ENCODE measurements at regions not wholly inside any gene's neighbourhood (a gene's known extent, or its start where the extent isn't known, plus 50 kb on each side); places are given as distances from the start of the nearest gene placed in this dataset.

DNA sequence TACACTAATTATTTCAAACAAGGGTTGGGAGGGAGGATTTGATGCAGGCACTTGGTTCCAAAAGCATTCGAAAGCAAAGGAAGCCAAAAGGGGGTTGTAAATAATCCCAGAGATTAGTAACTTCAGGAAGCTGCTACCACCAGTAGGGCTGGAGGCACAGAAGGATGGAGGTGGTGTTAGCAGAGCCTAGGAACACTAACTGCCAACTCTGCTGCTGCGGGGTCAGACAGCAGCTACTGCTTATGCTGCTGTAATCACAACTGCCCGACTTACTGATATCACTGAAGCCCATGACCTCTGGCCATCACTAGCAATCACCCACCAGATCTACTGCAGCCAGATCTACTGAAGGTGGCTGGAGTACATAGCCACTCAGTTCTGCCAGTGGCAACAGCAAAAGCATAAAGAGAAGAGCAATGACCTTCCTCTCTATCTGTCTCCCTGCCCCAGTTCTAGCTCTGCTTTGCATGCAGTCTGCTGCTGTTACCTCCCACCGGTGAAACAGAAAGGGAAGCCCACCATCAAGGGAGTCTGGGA lies 408.5 kb downstream of the PLPP3 start:
- Histone ChIP-seq H3K36me3 (ENCODE audit: control insufficient read depth in 1 of 2, insufficient read depth in 2 of 2, low read length in 1 of 2) (no peaks in the 10 kb centered on the region), H3K27ac (ENCODE audit: low read depth in 1 of 2, low read length in 2 of 2) (peak overlapping the region in 1 of 2 donors; percentile 52), H3K4me3 (ENCODE audit: low read length in 2 of 2) (no peak overlapping the region), H3K4me1 (ENCODE audit: control insufficient read depth in 1 of 2, insufficient read depth in 2 of 2, low read length in 2 of 2) (peaks cover 2% of the 10 kb centered on the region in 2 donors), H3K27me3 (ENCODE audit: control insufficient read depth in 1 of 2, insufficient read depth in 2 of 2, low read length in 1 of 2) (no peaks in the 10 kb centered on the region), H3K9me3 (ENCODE audit: control insufficient read depth, low read length) (no peaks in the 10 kb centered on the region)
- WGBS, 2 donors: 39 to 45% methylated on average over 4 of the region's 4 CpGs
- intact Hi-C loops (cut with DNase I): loop anchor here in 1 of 2 donors (10.0 kb wide), 2 partner anchors 204 to 404 kb away; partner anchors contain the start of gene PLPP3
- ATAC-seq (ENCODE audit: low FRiP score): no peak
- no peak for DNase-seq

DNA sequence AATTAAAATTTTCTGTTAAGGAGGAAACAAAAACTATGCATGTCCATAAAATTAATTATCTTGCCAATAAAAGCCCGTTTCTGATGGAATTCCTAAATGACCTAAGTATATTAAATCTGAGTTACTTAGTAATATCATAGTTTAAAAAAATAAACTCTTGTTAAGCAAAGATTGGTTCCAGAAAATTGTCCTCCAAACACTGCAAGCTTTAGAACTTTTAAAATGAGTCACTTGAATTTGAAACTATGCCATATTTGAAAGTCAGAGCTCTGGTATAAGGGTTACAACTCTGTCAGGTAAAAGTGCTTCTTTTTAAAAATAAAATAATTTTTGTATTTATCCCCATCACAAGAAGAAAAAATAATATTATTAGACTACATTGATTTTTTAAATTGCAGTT lies 409.5 kb downstream of the PLPP3 start:
- H3K27me3 ChIP-seq (ENCODE audit: control insufficient read depth in 1 of 2, insufficient read depth in 2 of 2, low read length in 1 of 2): no peaks in the 10 kb centered on the region
- H3K27ac ChIP-seq (ENCODE audit: low read depth in 1 of 2, low read length in 2 of 2): no peak overlapping the region
- no peaks in the 10 kb centered on the region for H3K36me3 ChIP-seq (ENCODE audit: control insufficient read depth in 1 of 2, insufficient read depth in 2 of 2, low read length in 1 of 2)
- H3K4me1 ChIP-seq (ENCODE audit: control insufficient read depth in 1 of 2, insufficient read depth in 2 of 2, low read length in 2 of 2): peaks cover 2% of the 10 kb centered on the region in 2 donors
- DNase-seq (no peak), ATAC-seq (ENCODE audit: low FRiP score) (no peak)
- H3K4me3 ChIP-seq (ENCODE audit: low read length in 2 of 2): no peak overlapping the region
- intact Hi-C loops (cut with DNase I): loop anchor here in 1 of 2 donors (10.0 kb wide), 2 partner anchors 205 to 405 kb away; partner anchors contain the start of gene PLPP3
- 0 to 4% methylated on average over 1 of the region's 1 CpG for WGBS, 2 donors
- H3K9me3 ChIP-seq (ENCODE audit: control insufficient read depth, low read length): no peaks in the 10 kb centered on the region

DNA sequence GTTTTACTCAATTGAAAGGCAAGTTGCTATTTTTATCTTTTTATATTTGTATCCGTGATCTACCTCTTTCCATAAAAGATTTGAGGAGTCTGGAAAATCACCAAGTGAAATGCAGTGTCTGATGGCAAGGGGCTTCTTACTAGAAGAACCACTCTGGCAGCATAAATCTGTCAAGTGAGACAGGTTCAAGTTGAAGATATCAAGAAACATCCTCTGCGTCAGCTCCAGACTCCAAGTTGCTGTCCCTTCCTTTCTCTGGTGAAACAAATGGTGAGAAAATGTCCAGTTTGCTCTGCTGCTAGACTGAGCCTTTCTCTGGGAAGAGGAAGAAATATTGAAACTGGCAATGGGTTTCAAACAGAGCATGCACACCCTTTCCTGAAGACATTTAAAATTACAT lies 411.2 kb downstream of the PLPP3 start:
- Histone ChIP-seq H3K27me3 (ENCODE audit: control insufficient read depth in 1 of 2, insufficient read depth in 2 of 2, low read length in 1 of 2) (no peaks in the 10 kb centered on the region), H3K9me3 (ENCODE audit: control insufficient read depth, low read length) (no peaks in the 10 kb centered on the region), H3K4me1 (ENCODE audit: control insufficient read depth in 1 of 2, insufficient read depth in 2 of 2, low read length in 2 of 2) (peaks cover 2% of the 10 kb centered on the region in 2 donors), H3K36me3 (ENCODE audit: control insufficient read depth in 1 of 2, insufficient read depth in 2 of 2, low read length in 1 of 2) (no peaks in the 10 kb centered on the region), H3K4me3 (ENCODE audit: low read length in 2 of 2) (no peak overlapping the region), H3K27ac (ENCODE audit: low read depth in 1 of 2, low read length in 2 of 2) (no peak overlapping the region)
- DNase-seq (no peak), ATAC-seq (ENCODE audit: low FRiP score) (no peak)
- 60 to 65% methylated on average over 2 of the region's 2 CpGs for WGBS, 2 donors
- intact Hi-C loops (cut with DNase I): no loop called here

DNA sequence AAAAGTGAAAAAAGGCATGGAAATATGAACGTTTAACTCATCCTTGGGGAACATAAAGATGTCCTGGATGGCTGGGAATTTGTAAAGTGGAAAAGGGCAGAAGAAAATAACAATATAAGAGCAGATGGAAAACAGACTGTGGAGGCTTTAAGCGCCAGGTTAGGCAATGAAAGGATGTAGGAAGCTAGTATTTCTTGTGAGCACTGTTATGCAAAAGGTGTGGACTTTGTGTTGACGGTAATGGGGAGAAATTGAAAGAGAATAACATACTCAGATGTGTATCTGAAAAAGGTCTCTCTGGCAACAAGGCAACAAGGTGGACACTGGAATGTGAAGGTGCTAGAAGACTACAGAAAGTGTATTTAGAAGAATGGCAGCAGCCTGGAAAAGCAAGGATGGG lies 411.8 kb downstream of the PLPP3 start:
- WGBS, 2 donors: 90 to 93% methylated on average over 3 of the region's 3 CpGs
- DNase-seq (no peak), ATAC-seq (ENCODE audit: low FRiP score) (no peak)
- Histone ChIP-seq H3K27ac (ENCODE audit: low read depth in 1 of 2, low read length in 2 of 2) (no peak overlapping the region), H3K4me1 (ENCODE audit: control insufficient read depth in 1 of 2, insufficient read depth in 2 of 2, low read length in 2 of 2) (peaks cover 2% of the 10 kb centered on the region in 2 donors), H3K27me3 (ENCODE audit: control insufficient read depth in 1 of 2, insufficient read depth in 2 of 2, low read length in 1 of 2) (no peaks in the 10 kb centered on the region), H3K4me3 (ENCODE audit: low read length in 2 of 2) (no peak overlapping the region), H3K9me3 (ENCODE audit: control insufficient read depth, low read length) (no peaks in the 10 kb centered on the region), H3K36me3 (ENCODE audit: control insufficient read depth in 1 of 2, insufficient read depth in 2 of 2, low read length in 1 of 2) (no peaks in the 10 kb centered on the region)
- intact Hi-C loops (cut with DNase I): no loop called here

DNA sequence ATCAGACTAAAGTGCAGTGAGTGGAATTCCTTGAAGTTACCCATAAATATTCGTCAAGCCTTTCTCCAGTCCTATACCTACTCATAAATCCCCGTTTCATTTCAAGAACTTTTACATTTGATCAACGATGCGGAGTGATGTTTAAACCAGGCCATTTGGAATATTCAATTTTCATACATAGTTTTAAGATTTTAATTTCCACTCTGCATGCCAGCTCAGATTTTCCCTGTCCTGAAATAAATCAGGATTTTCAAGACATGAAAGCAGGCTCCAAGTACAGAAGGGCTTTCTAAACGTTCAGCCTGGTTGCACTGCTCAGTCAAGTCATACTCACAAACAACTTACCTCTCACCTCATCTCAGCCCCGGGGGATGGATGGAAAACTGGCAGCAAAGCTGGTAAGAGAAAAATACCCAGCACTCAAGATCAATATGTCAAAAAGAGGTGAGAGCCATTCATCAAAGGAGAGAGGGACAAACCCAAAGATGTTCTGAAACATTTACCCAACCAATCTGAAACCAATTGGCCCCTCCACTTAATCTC lies 418.5 kb downstream of the PLPP3 start:
- 53 to 66% methylated on average over 6 of the region's 6 CpGs for WGBS, 2 donors
- DNase-seq (no peak), ATAC-seq (ENCODE audit: low FRiP score) (no peak)
- Histone ChIP-seq H3K4me1 (ENCODE audit: control insufficient read depth in 1 of 2, insufficient read depth in 2 of 2, low read length in 2 of 2) (peaks cover 0 to 2% of the 10 kb centered on the region in 2 donors), H3K9me3 (ENCODE audit: control insufficient read depth, low read length) (no peaks in the 10 kb centered on the region), H3K27ac (ENCODE audit: low read depth in 1 of 2, low read length in 2 of 2) (no peak overlapping the region), H3K27me3 (ENCODE audit: control insufficient read depth in 1 of 2, insufficient read depth in 2 of 2, low read length in 1 of 2) (no peaks in the 10 kb centered on the region), H3K4me3 (ENCODE audit: low read length in 2 of 2) (no peak overlapping the region), H3K36me3 (ENCODE audit: control insufficient read depth in 1 of 2, insufficient read depth in 2 of 2, low read length in 1 of 2) (no peaks in the 10 kb centered on the region)
- intact Hi-C loops (cut with DNase I): no loop called here

DNA sequence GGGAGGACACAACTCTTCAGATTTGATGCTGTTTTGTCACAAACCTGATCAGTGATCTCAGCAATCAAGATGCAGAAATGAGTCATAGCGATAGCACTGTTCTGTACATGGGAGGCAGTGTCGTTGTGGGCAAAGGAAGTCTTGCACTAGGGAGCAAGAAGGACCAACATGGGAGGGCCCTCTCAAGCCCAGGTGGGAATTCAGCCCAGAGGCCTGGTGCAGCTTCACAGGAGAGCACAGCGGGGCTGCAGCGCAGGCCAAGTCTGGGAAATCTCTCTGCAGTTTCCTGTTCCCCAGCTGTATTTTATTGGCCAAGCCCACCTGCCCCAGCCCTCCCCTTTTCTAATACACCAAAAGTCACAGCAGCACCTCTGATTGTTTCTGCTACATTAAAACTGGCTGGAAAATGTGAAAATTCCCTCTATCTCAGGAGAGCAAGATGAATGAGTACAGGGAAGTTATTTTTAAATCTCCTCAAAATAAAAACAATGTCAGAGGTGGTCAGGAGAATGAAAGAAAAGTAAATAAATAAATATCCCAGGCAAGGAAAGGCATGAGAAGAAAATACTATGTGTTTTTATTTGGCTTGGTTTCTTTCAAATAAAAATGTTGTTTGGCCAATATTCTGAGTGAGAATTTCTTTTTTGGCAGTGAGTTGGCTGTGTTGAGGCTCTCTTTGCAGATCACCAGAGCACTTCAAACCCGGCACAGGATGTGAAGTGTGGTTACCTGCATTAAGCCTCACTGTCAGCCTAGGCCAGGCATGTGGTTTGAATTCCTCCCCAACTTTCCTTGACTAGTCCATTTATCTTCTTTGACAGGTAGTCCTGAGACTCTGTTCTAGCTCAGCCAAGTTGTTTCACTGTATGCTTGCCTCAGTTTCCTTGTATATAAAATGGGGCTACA lies 422.1 kb downstream of the PLPP3 start:
- no peaks in the 10 kb centered on the region for H3K36me3 ChIP-seq (ENCODE audit: control insufficient read depth in 1 of 2, insufficient read depth in 2 of 2, low read length in 1 of 2)
- H3K27me3 ChIP-seq (ENCODE audit: control insufficient read depth in 1 of 2, insufficient read depth in 2 of 2, low read length in 1 of 2): no peaks in the 10 kb centered on the region
- no peak overlapping the region for H3K27ac ChIP-seq (ENCODE audit: low read depth in 1 of 2, low read length in 2 of 2)
- ATAC-seq (ENCODE audit: low FRiP score) (no peak), DNase-seq (no peak)
- no peak overlapping the region for H3K4me3 ChIP-seq (ENCODE audit: low read length in 2 of 2)
- peaks cover 0 to 2% of the 10 kb centered on the region in 2 donors for H3K4me1 ChIP-seq (ENCODE audit: control insufficient read depth in 1 of 2, insufficient read depth in 2 of 2, low read length in 2 of 2)
- intact Hi-C loops (cut with DNase I): no loop called here
- WGBS, 2 donors: 54 to 56% methylated on average over 5 of the region's 5 CpGs
- no peaks in the 10 kb centered on the region for H3K9me3 ChIP-seq (ENCODE audit: control insufficient read depth, low read length)

DNA sequence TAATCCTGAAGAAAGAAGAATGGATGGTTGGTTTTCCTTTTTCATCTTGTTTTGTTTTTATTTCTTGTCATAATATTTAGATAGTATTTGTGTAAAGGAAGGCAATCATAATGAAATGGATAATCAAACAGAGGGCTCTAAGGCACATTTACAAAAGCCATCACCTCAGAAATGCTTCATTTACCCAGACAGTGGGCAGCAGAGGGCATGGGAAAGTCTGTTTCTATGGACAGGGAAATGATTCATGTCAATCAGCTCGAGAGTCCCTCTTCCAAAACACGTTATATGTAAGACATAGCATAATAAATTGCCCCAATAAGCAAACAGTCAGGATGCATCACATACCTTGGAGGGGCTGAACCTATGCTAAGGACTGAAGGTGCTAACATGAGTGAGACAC lies 426.1 kb downstream of the PLPP3 start:
- intact Hi-C loops (cut with DNase I): no loop called here

DNA sequence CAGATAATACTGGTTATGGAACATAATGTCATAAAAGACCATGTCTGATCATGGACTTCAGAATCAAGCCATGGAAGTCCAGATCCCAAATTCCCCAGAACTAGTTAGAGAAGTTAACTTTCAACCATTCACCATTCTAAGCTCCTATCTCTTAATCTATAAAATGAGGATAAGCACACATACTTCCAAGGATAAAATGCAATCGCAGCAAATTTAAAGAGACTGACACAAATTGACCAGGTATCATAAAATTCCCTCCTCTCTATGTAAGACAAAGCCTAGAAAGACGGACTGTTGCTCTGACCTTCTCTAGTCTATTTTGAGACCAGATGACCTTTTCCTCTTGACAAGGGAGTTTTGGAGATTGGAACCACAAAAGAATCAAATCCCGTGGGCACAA lies 426.7 kb downstream of the PLPP3 start:
- Histone ChIP-seq H3K4me1 (ENCODE audit: control insufficient read depth in 1 of 2, insufficient read depth in 2 of 2, low read length in 2 of 2) (no peaks in the 10 kb centered on the region), H3K4me3 (ENCODE audit: low read length in 2 of 2) (no peak overlapping the region), H3K27me3 (ENCODE audit: control insufficient read depth in 1 of 2, insufficient read depth in 2 of 2, low read length in 1 of 2) (no peaks in the 10 kb centered on the region), H3K9me3 (ENCODE audit: control insufficient read depth, low read length) (no peaks in the 10 kb centered on the region), H3K27ac (ENCODE audit: low read depth in 1 of 2, low read length in 2 of 2) (no peak overlapping the region), H3K36me3 (ENCODE audit: control insufficient read depth in 1 of 2, insufficient read depth in 2 of 2, low read length in 1 of 2) (no peaks in the 10 kb centered on the region)
- intact Hi-C loops (cut with DNase I): no loop called here
- WGBS, 2 donors: 84 to 87% methylated on average over 3 of the region's 3 CpGs
- DNase-seq (no peak), ATAC-seq (ENCODE audit: low FRiP score) (no peak)

More for the DNA sequence above, 426.1 kb downstream of the PLPP3 start:
- no peak for DNase-seq
- Histone ChIP-seq H3K27ac (ENCODE audit: low read depth in 1 of 2, low read length in 2 of 2) (no peak overlapping the region), H3K4me1 (ENCODE audit: control insufficient read depth in 1 of 2, insufficient read depth in 2 of 2, low read length in 2 of 2) (no peaks in the 10 kb centered on the region), H3K4me3 (ENCODE audit: low read length in 2 of 2) (no peak overlapping the region), H3K9me3 (ENCODE audit: control insufficient read depth, low read length) (no peaks in the 10 kb centered on the region), H3K36me3 (ENCODE audit: control insufficient read depth in 1 of 2, insufficient read depth in 2 of 2, low read length in 1 of 2) (no peaks in the 10 kb centered on the region), H3K27me3 (ENCODE audit: control insufficient read depth in 1 of 2, insufficient read depth in 2 of 2, low read length in 1 of 2) (no peaks in the 10 kb centered on the region)
- ATAC-seq (ENCODE audit: low FRiP score): no peak
- WGBS, 2 donors: 75 to 85% methylated on average over 2 of the region's 2 CpGs

Data from aorta (tissue), 5 donors.